PC-3 (cell line): ENCODE measurements at regions not wholly inside any gene's neighbourhood (a gene's known extent, or its start where the extent isn't known, plus 50 kb on each side); places are given as distances from the start of the nearest gene placed in this dataset.

ENCODE experiments used
- EZH2phosphoT487 ChIP-seq: fragments of 300-600 bp; sonication (generic); IDR thresholded peaks from 2 replicates; pipeline ENCODE4 v1.6.1; 2018; ENCODE audit warnings: mild to moderate bottlenecking, antibody characterized with exemption, low read length, borderline replicate concordance
- TF ChIP-seq, protein P1 (sequence below): fragments of 300-600 bp; sonication (generic); conservative IDR thresholded peaks from 2 replicates; pipeline ENCODE4 v1.5.1; 2017; ENCODE audit warnings: antibody characterized with exemption, low read depth, mild to moderate bottlenecking, low read length

DNA sequence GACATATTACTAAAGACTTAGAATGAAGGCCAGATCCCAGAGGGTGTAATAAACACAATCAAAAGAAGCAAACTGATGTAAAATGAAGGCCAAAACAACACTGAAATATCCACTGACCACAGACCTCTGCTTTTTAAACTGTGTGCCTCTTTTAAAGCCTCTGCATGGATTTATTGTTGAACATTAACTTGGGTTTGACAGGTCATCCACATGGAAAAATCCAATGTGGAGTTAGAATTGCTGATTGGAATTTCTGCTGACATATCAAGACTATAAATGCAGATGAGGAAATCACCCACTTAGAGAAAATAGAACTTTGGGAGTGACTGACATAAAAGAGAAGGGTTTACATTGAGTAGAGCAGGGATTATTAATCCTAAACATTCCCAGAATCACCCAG is 853.9 kb upstream of the RAG2 start:
- TF ChIP-seq, protein P1, sequence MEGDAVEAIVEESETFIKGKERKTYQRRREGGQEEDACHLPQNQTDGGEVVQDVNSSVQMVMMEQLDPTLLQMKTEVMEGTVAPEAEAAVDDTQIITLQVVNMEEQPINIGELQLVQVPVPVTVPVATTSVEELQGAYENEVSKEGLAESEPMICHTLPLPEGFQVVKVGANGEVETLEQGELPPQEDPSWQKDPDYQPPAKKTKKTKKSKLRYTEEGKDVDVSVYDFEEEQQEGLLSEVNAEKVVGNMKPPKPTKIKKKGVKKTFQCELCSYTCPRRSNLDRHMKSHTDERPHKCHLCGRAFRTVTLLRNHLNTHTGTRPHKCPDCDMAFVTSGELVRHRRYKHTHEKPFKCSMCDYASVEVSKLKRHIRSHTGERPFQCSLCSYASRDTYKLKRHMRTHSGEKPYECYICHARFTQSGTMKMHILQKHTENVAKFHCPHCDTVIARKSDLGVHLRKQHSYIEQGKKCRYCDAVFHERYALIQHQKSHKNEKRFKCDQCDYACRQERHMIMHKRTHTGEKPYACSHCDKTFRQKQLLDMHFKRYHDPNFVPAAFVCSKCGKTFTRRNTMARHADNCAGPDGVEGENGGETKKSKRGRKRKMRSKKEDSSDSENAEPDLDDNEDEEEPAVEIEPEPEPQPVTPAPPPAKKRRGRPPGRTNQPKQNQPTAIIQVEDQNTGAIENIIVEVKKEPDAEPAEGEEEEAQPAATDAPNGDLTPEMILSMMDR = no peak
- TF ChIP-seq EZH2phosphoT487 = no peak
